ENCODE measurements at regions not wholly inside any gene's neighbourhood (a gene's known extent, or its start where the extent isn't known, plus 50 kb on each side); places are given as distances from the start of the nearest gene placed in this dataset.
"Not testable (repeated sequence)": the region's sequence is repeated elsewhere in the genome, so short reads cannot be mapped to it uniquely, and the experiment has no call there.

GRCh38 chr2:142729814-142730213 is 147.7 kb upstream of the KYNU start:
- TF ChIP-seq, protein P1, sequence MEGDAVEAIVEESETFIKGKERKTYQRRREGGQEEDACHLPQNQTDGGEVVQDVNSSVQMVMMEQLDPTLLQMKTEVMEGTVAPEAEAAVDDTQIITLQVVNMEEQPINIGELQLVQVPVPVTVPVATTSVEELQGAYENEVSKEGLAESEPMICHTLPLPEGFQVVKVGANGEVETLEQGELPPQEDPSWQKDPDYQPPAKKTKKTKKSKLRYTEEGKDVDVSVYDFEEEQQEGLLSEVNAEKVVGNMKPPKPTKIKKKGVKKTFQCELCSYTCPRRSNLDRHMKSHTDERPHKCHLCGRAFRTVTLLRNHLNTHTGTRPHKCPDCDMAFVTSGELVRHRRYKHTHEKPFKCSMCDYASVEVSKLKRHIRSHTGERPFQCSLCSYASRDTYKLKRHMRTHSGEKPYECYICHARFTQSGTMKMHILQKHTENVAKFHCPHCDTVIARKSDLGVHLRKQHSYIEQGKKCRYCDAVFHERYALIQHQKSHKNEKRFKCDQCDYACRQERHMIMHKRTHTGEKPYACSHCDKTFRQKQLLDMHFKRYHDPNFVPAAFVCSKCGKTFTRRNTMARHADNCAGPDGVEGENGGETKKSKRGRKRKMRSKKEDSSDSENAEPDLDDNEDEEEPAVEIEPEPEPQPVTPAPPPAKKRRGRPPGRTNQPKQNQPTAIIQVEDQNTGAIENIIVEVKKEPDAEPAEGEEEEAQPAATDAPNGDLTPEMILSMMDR (IDR thresholded peaks at IDR 0.05) = not testable (repeated sequence)
- TF ChIP-seq POLR2A, POLR2AphosphoS5 (IDR thresholded peaks at IDR 0.05): not testable (repeated sequence)
